ENCODE measurements at regions not wholly inside any gene's neighbourhood (a gene's known extent, or its start where the extent isn't known, plus 50 kb on each side); places are given as distances from the start of the nearest gene placed in this dataset.

DNA sequence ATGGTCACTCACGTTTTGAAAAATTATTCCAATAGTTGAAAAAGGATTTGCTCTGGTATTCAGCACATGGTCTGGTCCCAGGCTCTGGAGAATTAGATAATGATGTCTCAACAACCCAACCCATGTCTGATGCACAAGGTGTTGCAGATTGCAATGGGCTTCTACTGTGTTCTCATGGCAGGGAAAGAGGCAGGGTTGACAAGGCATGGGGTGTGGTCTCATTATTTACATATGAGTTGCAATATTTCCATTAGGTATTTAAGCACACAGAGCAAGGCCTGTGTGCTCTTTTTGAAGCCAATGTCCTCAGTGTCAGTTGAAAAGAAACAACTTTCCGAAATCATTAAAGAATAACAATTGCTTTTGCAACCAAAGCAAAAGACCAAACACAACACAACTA lies 381.9 kb upstream of the PBX1 start:
- dilution Hi-C loops (cut with HindIII; ENCODE audit: low sequenced_read_pairs, unreplicated experiment) (no loop called here), intact Hi-C loops (cut with micrococcal nuclease) (no loop called here), in situ Hi-C loops (cut with MboI; ENCODE audit: low sequenced_read_pairs) (no loop called here)
- no peaks in the 10 kb centered on the region for H3K79me1 ChIP-seq (ENCODE audit: low read depth in 1 of 2, low read length in 2 of 2)
- H4K8ac ChIP-seq (ENCODE audit: low read depth in 2 of 2, low read length in 2 of 2): no peak overlapping the region
- POLR2A ChIA-PET (ENCODE audit: unreplicated experiment): no interaction called here
- no peaks in the 10 kb centered on the region for H3K9me1 ChIP-seq (ENCODE audit: insufficient read depth, low read length)
- H3K18ac ChIP-seq (ENCODE audit: low read depth, low read length): no peak overlapping the region
- H2BK15ac ChIP-seq (ENCODE audit: low read depth, low read length): no peak overlapping the region
- no peaks in the 10 kb centered on the region for H4K20me1 ChIP-seq (ENCODE audit: insufficient read depth, low read length)
- no peak overlapping the region for H2BK5ac ChIP-seq (ENCODE audit: low read depth, low read length, poor library complexity, severe bottlenecking)
- CTCF ChIA-PET: no interaction called here
- BruUV-seq (replicated peaks): no TSS peak
- no peak overlapping the region for H2BK120ac ChIP-seq (ENCODE audit: low read depth, low read length)
- ATAC-seq (ENCODE audit: low read depth) (no peak), DNase-seq (no peak)
- no peak overlapping the region for H3K9ac ChIP-seq (ENCODE audit: low read depth, low read length)
- no peak overlapping the region for H3K27ac ChIP-seq (ENCODE audit: insufficient read depth, low read length)
- no peak overlapping the region for H3K4me2 ChIP-seq (ENCODE audit: low read depth, low read length)
- no peak overlapping the region for H3K56ac ChIP-seq (ENCODE audit: extremely low read depth, insufficient read depth, low read length)
- no peak overlapping the region for H3K14ac ChIP-seq (replicated peaks; ENCODE audit: low read depth, low read length)
- TF ChIP-seq RCOR1 (IDR thresholded peaks at IDR 0.05; ENCODE audit: insufficient replicate concordance, low read length) (no peak), NFE2L2 (IDR thresholded peaks at IDR 0.05; ENCODE audit: low read depth, low read length) (no peak), MAZ (IDR thresholded peaks at IDR 0.05; ENCODE audit: borderline replicate concordance, low read depth, low read length) (no peak), RAD21 (IDR thresholded peaks at IDR 0.05; ENCODE audit: low read length) (no peak), SMC3 (IDR thresholded peaks at IDR 0.05; ENCODE audit: low read depth, low read length) (no peak), CEBPB (IDR thresholded peaks at IDR 0.05; ENCODE audit: low read depth, low read length) (no peak), BHLHE40 (IDR thresholded peaks at IDR 0.05; ENCODE audit: low read depth, low read length) (no peak), RFX5 (IDR thresholded peaks at IDR 0.05; ENCODE audit: low read depth, low read length) (no peak), FOS (IDR thresholded peaks at IDR 0.05; ENCODE audit: low read depth, low read length) (no peak)
- TF ChIP-seq, protein P1, sequence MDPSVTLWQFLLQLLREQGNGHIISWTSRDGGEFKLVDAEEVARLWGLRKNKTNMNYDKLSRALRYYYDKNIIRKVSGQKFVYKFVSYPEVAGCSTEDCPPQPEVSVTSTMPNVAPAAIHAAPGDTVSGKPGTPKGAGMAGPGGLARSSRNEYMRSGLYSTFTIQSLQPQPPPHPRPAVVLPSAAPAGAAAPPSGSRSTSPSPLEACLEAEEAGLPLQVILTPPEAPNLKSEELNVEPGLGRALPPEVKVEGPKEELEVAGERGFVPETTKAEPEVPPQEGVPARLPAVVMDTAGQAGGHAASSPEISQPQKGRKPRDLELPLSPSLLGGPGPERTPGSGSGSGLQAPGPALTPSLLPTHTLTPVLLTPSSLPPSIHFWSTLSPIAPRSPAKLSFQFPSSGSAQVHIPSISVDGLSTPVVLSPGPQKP (IDR thresholded peaks at IDR 0.05; ENCODE audit: borderline replicate concordance, low read depth, low read length): no peak
- TF ChIP-seq, protein P2, sequence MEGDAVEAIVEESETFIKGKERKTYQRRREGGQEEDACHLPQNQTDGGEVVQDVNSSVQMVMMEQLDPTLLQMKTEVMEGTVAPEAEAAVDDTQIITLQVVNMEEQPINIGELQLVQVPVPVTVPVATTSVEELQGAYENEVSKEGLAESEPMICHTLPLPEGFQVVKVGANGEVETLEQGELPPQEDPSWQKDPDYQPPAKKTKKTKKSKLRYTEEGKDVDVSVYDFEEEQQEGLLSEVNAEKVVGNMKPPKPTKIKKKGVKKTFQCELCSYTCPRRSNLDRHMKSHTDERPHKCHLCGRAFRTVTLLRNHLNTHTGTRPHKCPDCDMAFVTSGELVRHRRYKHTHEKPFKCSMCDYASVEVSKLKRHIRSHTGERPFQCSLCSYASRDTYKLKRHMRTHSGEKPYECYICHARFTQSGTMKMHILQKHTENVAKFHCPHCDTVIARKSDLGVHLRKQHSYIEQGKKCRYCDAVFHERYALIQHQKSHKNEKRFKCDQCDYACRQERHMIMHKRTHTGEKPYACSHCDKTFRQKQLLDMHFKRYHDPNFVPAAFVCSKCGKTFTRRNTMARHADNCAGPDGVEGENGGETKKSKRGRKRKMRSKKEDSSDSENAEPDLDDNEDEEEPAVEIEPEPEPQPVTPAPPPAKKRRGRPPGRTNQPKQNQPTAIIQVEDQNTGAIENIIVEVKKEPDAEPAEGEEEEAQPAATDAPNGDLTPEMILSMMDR (conservative IDR thresholded peaks at IDR 0.05; ENCODE audit: low read depth, low read length): no peak
- TF ChIP-seq, protein P3, sequence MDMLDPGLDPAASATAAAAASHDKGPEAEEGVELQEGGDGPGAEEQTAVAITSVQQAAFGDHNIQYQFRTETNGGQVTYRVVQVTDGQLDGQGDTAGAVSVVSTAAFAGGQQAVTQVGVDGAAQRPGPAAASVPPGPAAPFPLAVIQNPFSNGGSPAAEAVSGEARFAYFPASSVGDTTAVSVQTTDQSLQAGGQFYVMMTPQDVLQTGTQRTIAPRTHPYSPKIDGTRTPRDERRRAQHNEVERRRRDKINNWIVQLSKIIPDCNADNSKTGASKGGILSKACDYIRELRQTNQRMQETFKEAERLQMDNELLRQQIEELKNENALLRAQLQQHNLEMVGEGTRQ (IDR thresholded peaks at IDR 0.05; ENCODE audit: low read depth, low read length): no peak
- no peak overlapping the region for H3K4ac ChIP-seq (ENCODE audit: low read depth, low read length)
- H4K5ac ChIP-seq (ENCODE audit: low read depth, low read length): no peak overlapping the region
- H3K27me3 ChIP-seq (ENCODE audit: control insufficient read depth, insufficient read depth, low read length): no peaks in the 10 kb centered on the region
- H3K36me3 ChIP-seq (ENCODE audit: control insufficient read depth, insufficient read depth, low read length): no peaks in the 10 kb centered on the region
- no peak overlapping the region for H2BK20ac ChIP-seq (ENCODE audit: low read depth, low read length)
- no peak overlapping the region for H2AK5ac ChIP-seq (ENCODE audit: low read depth, low read length)
- H2AFZ ChIP-seq (replicated peaks; ENCODE audit: low read length, poor library complexity): no peak overlapping the region
- H2AK9ac ChIP-seq (replicated peaks; ENCODE audit: low read depth, low read length, poor library complexity): no peak overlapping the region
- no peak overlapping the region for H4K91ac ChIP-seq (ENCODE audit: insufficient read depth, low read depth, low read length)
- no peak overlapping the region for H3K23ac ChIP-seq (ENCODE audit: low read depth, low read length)
- no CpG with 5 or more reads among the region's 2 CpGs for WGBS, 2 experiments (ENCODE audit: extremely low coverage in 2 of 2, insufficient read length in 1 of 2)
- no peaks in the 10 kb centered on the region for H3K9me3 ChIP-seq (ENCODE audit: control insufficient read depth, insufficient read depth, low read length)
- no peak overlapping the region for H3K4me3 ChIP-seq (ENCODE audit: insufficient read depth, low read depth, low read length)
- no peaks in the 10 kb centered on the region for H3K4me1 ChIP-seq (ENCODE audit: control insufficient read depth, insufficient read depth, low read length)

All from IMR-90 (cell line).